Neural progenitor cell (in vitro differentiated cells): ENCODE measurements at regions not wholly inside any gene's neighbourhood (a gene's known extent, or its start where the extent isn't known, plus 50 kb on each side); places are given as distances from the start of the nearest gene placed in this dataset.
A peak's percentile ranks its signal among the peaks of the same experiment; 100 is the strongest.

Source experiments
- DNase-seq: peaks from one replicate; pipeline ENCODE4 v3.0.0-alpha.2; 2016; ENCODE audit warnings: low spot score
- H2AFZ ChIP-seq: fragments of 200-600 bp; sonication (generic); replicated peaks from 2 replicates; pipeline ENCODE4 v1.6.1; 2016; ENCODE audit warnings: antibody characterized with exemption
- H3F3A ChIP-seq: fragments of 200-600 bp; sonication (generic); 2 replicates; pipeline ENCODE4 v1.6.1; 2016; ENCODE audit warnings: antibody characterized with exemption, low read depth
- H3K27ac ChIP-seq: fragments of 200-600 bp; sonication (generic); 2 replicates; pipeline ENCODE4 v1.5.1; 2016; ENCODE audit warnings: mild to moderate bottlenecking
- H3K27me3 ChIP-seq: fragments of 200-600 bp; sonication (generic); 2 replicates; pipeline ENCODE4 v1.6.1; 2016; ENCODE audit warnings: mild to moderate bottlenecking, moderate library complexity
- H3K36me3 ChIP-seq: fragments of 200-600 bp; sonication (generic); 2 replicates; pipeline ENCODE4 v1.5.1; 2016
- H3K4me1 ChIP-seq: fragments of 200-600 bp; sonication (generic); 2 replicates; pipeline ENCODE4 v1.6.1; 2016; ENCODE audit warnings: mixed run types
- H3K4me2 ChIP-seq: fragments of 200-600 bp; sonication (generic); 2 replicates; pipeline ENCODE4 v1.6.1; 2016
- H3K4me3 ChIP-seq: fragments of 200-600 bp; sonication (generic); 2 replicates; pipeline ENCODE4 v1.5.1; 2016
- H3K79me2 ChIP-seq: fragments of 200-600 bp; sonication (generic); 2 replicates; pipeline ENCODE4 v1.6.1; 2016; ENCODE audit warnings: low read depth
- H3K9ac ChIP-seq: fragments of 200-600 bp; sonication (generic); 2 replicates; pipeline ENCODE4 v1.6.1; 2016
- H3K9me3 ChIP-seq: fragments of 200-600 bp; sonication (generic); 2 replicates; pipeline ENCODE4 v1.5.1; 2016; ENCODE audit warnings: low read depth
- H4K20me1 ChIP-seq: fragments of 200-600 bp; sonication (generic); 2 replicates; pipeline ENCODE4 v1.6.1; 2016; ENCODE audit warnings: low read depth
- H3K27ac Mint-ChIP-seq: 3 replicates; pipeline ENCODE4 v1.8.0; 2021; ENCODE audit warnings: mixed read lengths
- H3K27me3 Mint-ChIP-seq: 2 replicates; pipeline ENCODE4 v1.8.0; 2022; ENCODE audit warnings: low read depth, mild to moderate bottlenecking, inconsistent platforms, moderate library complexity, mixed read lengths; ENCODE audit not compliant: insufficient read depth
- H3K36me3 Mint-ChIP-seq: 3 replicates; pipeline ENCODE4 v1.8.0; 2021; ENCODE audit warnings: mixed read lengths
- H3K4me1 Mint-ChIP-seq: 3 replicates; pipeline ENCODE4 v1.8.0; 2021; ENCODE audit warnings: mixed read lengths
- H3K4me3 Mint-ChIP-seq: 3 replicates; pipeline ENCODE4 v1.8.0; 2021; ENCODE audit warnings: mild to moderate bottlenecking, moderate library complexity, mixed read lengths
- H3K9me3 Mint-ChIP-seq: 3 replicates; pipeline ENCODE4 v1.8.0; 2020; ENCODE audit warnings: mixed read lengths
- EZH2 ChIP-seq: fragments of 200-600 bp; sonication (generic); IDR thresholded peaks from 2 replicates; pipeline ENCODE4 v1.6.1; 2017; ENCODE audit warnings: antibody characterized with exemption, mild to moderate bottlenecking, moderate library complexity
- EZH2phosphoT487 ChIP-seq: fragments of 200-600 bp; sonication (generic); IDR thresholded peaks from 2 replicates; pipeline ENCODE4 v1.6.1; 2017; ENCODE audit warnings: antibody characterized with exemption
- TF ChIP-seq, protein P1 (sequence below): fragments of 200-600 bp; sonication (generic); IDR thresholded peaks from 2 replicates; pipeline ENCODE4 v1.5.1; 2017; ENCODE audit warnings: antibody characterized with exemption, mild to moderate bottlenecking

DNA sequence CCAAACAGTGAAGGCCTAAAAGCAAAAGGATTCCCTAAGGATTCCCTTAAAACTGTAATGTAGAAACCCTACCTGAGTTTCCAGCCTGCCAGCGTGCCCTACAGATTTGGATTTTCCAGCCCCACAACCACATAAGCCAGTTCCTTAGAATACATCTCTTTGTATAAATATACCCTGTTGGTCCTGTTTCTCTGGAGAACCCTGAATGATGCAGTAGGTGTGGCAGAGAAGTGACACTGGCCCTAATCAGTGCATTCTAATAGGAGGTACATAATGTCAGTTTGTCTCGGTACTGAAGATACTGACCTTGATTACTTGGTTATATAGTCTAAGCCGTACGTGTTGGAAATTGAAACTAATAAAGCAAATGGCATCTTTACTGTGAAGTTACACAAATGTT, 707.8 kb upstream of the SLC35B3 start:
- Mint-ChIP-seq H3K27ac (no peak overlapping the region), H3K4me1 (no peaks in the 10 kb centered on the region), H3K9me3 (peaks cover 5% of the 10 kb centered on the region), H3K4me3 (no peak overlapping the region), H3K36me3 (no peaks in the 10 kb centered on the region), H3K27me3 (peaks cover 1% of the 10 kb centered on the region)
- Histone ChIP-seq H3K27me3 (no peaks in the 10 kb centered on the region), H3K4me3 (no peak overlapping the region), H3K4me1 (no peaks in the 10 kb centered on the region), H3K9me3 (no peaks in the 10 kb centered on the region), H3F3A (no peaks in the 10 kb centered on the region), H3K27ac (no peak overlapping the region), H4K20me1 (no peaks in the 10 kb centered on the region), H3K36me3 (no peaks in the 10 kb centered on the region), H3K9ac (no peak overlapping the region), H3K79me2 (no peaks in the 10 kb centered on the region), H2AFZ (no peak overlapping the region), H3K4me2 (no peak overlapping the region)
- no peak for DNase-seq
- TF ChIP-seq, protein P1, sequence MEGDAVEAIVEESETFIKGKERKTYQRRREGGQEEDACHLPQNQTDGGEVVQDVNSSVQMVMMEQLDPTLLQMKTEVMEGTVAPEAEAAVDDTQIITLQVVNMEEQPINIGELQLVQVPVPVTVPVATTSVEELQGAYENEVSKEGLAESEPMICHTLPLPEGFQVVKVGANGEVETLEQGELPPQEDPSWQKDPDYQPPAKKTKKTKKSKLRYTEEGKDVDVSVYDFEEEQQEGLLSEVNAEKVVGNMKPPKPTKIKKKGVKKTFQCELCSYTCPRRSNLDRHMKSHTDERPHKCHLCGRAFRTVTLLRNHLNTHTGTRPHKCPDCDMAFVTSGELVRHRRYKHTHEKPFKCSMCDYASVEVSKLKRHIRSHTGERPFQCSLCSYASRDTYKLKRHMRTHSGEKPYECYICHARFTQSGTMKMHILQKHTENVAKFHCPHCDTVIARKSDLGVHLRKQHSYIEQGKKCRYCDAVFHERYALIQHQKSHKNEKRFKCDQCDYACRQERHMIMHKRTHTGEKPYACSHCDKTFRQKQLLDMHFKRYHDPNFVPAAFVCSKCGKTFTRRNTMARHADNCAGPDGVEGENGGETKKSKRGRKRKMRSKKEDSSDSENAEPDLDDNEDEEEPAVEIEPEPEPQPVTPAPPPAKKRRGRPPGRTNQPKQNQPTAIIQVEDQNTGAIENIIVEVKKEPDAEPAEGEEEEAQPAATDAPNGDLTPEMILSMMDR, result no peak
- TF ChIP-seq EZH2, result no peak
- TF ChIP-seq EZH2phosphoT487, result no peak

DNA sequence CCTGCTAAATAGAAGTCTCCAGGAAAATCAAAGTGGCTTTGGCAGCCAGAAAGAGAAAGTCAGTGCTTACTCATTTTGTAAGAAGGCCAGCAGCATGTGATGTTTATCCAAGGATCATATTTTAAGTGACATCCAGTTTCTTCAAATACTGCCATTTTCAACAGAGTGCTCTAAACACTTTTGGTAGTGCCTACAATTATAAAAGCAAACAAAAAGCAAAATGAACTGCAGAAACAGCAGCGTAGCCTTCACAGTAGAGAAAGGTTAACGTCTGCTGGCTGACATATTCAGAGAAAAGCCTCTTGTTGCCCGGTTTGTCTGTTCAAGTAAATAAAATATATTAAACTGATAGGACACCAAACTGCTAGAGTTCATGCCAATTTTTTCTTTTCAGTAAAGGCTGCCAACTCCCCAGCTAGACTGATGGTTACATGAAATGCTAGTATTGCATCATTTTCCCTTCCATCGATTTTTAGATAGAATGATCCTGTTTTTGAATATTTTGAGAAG, 705.7 kb upstream of the SLC35B3 start:
- H3K27ac Mint-ChIP-seq, result no peak overlapping the region
- Histone ChIP-seq H3K9ac (no peak overlapping the region), H3K27ac (no peak overlapping the region), H3K9me3 (no peaks in the 10 kb centered on the region), H4K20me1 (no peaks in the 10 kb centered on the region), H3K4me1 (no peaks in the 10 kb centered on the region), H3K27me3 (no peaks in the 10 kb centered on the region), H3K36me3 (no peaks in the 10 kb centered on the region), H3K4me3 (no peak overlapping the region), H2AFZ (peak overlapping the region; percentile 57), H3K4me2 (no peak overlapping the region), H3K79me2 (no peaks in the 10 kb centered on the region), H3F3A (no peaks in the 10 kb centered on the region)
- no peaks in the 10 kb centered on the region for H3K36me3 Mint-ChIP-seq
- TF ChIP-seq EZH2 (no peak), EZH2phosphoT487 (no peak)
- no peak overlapping the region for H3K4me3 Mint-ChIP-seq
- no peaks in the 10 kb centered on the region for H3K4me1 Mint-ChIP-seq
- H3K27me3 Mint-ChIP-seq, result no peaks in the 10 kb centered on the region
- peaks cover 5% of the 10 kb centered on the region for H3K9me3 Mint-ChIP-seq
- DNase-seq, result no peak

DNA sequence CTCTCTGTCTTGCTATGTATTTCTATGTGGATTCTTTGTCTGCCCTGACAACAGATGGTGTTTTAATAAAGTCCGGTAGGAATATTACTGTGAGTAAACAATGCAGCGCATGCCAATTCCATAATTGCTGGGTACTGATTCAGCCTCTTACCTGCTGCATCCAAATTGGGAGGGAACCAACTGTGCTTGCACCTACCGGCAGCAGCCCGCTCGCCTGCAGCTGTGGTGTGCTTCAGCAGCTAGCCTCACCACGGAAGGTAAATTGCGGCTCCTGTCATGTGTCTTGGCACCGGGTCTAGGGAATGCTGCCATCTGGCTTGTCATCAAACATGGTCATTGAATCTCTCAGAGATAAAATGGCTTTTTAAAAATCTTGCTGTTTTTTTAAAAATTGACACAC, 704.8 kb upstream of the SLC35B3 start:
- Histone ChIP-seq H2AFZ (no peak overlapping the region), H3F3A (no peaks in the 10 kb centered on the region), H3K79me2 (no peaks in the 10 kb centered on the region), H3K9ac (no peak overlapping the region), H3K4me1 (no peaks in the 10 kb centered on the region), H3K27me3 (no peaks in the 10 kb centered on the region), H4K20me1 (no peaks in the 10 kb centered on the region), H3K4me3 (no peak overlapping the region), H3K9me3 (no peaks in the 10 kb centered on the region), H3K4me2 (no peak overlapping the region), H3K27ac (no peak overlapping the region), H3K36me3 (no peaks in the 10 kb centered on the region)
- no peak overlapping the region for H3K4me3 Mint-ChIP-seq
- no peak for DNase-seq
- no peaks in the 10 kb centered on the region for H3K4me1 Mint-ChIP-seq
- no peaks in the 10 kb centered on the region for H3K27me3 Mint-ChIP-seq
- H3K9me3 Mint-ChIP-seq, result peaks cover 5% of the 10 kb centered on the region
- TF ChIP-seq EZH2phosphoT487, result no peak
- no peak for TF ChIP-seq EZH2
- TF ChIP-seq, protein P1, result no peak
- H3K27ac Mint-ChIP-seq, result no peak overlapping the region
- H3K36me3 Mint-ChIP-seq, result no peaks in the 10 kb centered on the region

DNA sequence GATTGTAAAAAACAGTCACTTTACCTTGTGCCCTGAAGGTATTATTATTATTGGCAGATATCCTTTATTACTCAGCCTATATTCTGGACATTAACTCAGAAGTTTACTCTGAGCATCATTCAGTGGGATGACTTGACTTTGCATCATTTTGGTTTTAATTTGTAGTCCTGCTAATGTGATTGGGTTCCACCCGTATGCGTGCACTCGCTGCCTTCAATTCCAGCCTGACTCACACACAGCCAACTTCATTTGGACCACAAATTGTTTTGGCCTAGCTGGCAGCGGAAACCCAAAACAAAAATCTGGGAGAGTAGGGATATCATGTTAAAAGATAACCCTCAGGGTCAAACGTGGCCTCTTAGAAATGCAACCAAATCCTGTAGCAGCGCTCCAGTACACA, 704.4 kb upstream of the SLC35B3 start:
- H3K36me3 ChIP-seq, result no peaks in the 10 kb centered on the region
- H3K27me3 ChIP-seq, result no peaks in the 10 kb centered on the region
- H3K27ac ChIP-seq, result no peak overlapping the region
- no peak overlapping the region for H3K4me2 ChIP-seq
- Mint-ChIP-seq H3K4me1 (no peaks in the 10 kb centered on the region), H3K27ac (no peak overlapping the region), H3K27me3 (no peaks in the 10 kb centered on the region), H3K9me3 (peaks cover 2% of the 10 kb centered on the region), H3K4me3 (no peak overlapping the region), H3K36me3 (no peaks in the 10 kb centered on the region)
- no peaks in the 10 kb centered on the region for H3K9me3 ChIP-seq
- no peak overlapping the region for H3K9ac ChIP-seq
- DNase-seq, result no peak
- H3K79me2 ChIP-seq, result no peaks in the 10 kb centered on the region
- H4K20me1 ChIP-seq, result no peaks in the 10 kb centered on the region
- no peaks in the 10 kb centered on the region for H3K4me1 ChIP-seq
- TF ChIP-seq, protein P1, result no peak
- TF ChIP-seq EZH2, result no peak
- TF ChIP-seq EZH2phosphoT487, result no peak
- no peaks in the 10 kb centered on the region for H3F3A ChIP-seq
- no peak overlapping the region for H2AFZ ChIP-seq
- H3K4me3 ChIP-seq, result no peak overlapping the region
